ENCODE measurements at regions not wholly inside any gene's neighbourhood (a gene's known extent, or its start where the extent isn't known, plus 50 kb on each side); places are given as distances from the start of the nearest gene placed in this dataset.

GRCh38 chr12:113766131-113766878, 199.8 kb downstream of the RBM19 start:
- DNase-seq (ENCODE audit: low read depth in 3 of 3, low spot score in 2 of 3), result no peak

GRCh38 chr12:113764661-113765060, 201.5 kb downstream of the RBM19 start:
- no peak for DNase-seq (ENCODE audit: low read depth in 3 of 3, low spot score in 2 of 3)

GRCh38 chr12:113762882-113763816, 203.0 kb downstream of the RBM19 start:
- no peak for DNase-seq (ENCODE audit: low read depth in 3 of 3, low spot score in 2 of 3)

- DNase-seq (ENCODE audit: low read depth in 3 of 3, low spot score in 2 of 3), result no peak
Measured at GRCh38 chr12:113762155-113762881, 203.8 kb downstream of the RBM19 start.

GRCh38 chr12:113759135-113759534, 207.0 kb downstream of the RBM19 start:
- DNase-seq (ENCODE audit: low read depth in 3 of 3, low spot score in 2 of 3), result no peak

- DNase-seq (ENCODE audit: low read depth in 3 of 3, low spot score in 2 of 3), result no peak
Measured at GRCh38 chr12:113758165-113758924, 207.8 kb downstream of the RBM19 start.

GRCh38 chr12:113757221-113758002, 208.7 kb downstream of the RBM19 start:
- no peak for DNase-seq (ENCODE audit: low read depth in 3 of 3, low spot score in 2 of 3)

- no peak for DNase-seq (ENCODE audit: low read depth in 3 of 3, low spot score in 2 of 3)
Measured at GRCh38 chr12:113756609-113757008, 209.5 kb downstream of the RBM19 start.

GRCh38 chr12:113755098-113755497, 211.0 kb downstream of the RBM19 start:
- no peak for DNase-seq (ENCODE audit: low read depth in 3 of 3, low spot score in 2 of 3)

- DNase-seq (ENCODE audit: low read depth in 3 of 3, low spot score in 2 of 3), result no peak
Measured at GRCh38 chr12:113751513-113751912, 214.6 kb downstream of the RBM19 start.

GRCh38 chr12:113749433-113749815, 216.7 kb downstream of the RBM19 start:
- no peak for DNase-seq (ENCODE audit: low read depth in 3 of 3, low spot score in 2 of 3)

- DNase-seq (ENCODE audit: low read depth in 3 of 3, low spot score in 2 of 3), result no peak
Measured at GRCh38 chr12:113748707-113749432, 217.3 kb downstream of the RBM19 start.

GRCh38 chr12:113747017-113747416, 219.1 kb downstream of the RBM19 start:
- no peak for DNase-seq (ENCODE audit: low read depth in 3 of 3, low spot score in 2 of 3)

- DNase-seq (ENCODE audit: low read depth in 3 of 3, low spot score in 2 of 3), result no peak
Measured at GRCh38 chr12:113744802-113745395, 221.2 kb downstream of the RBM19 start.

- DNase-seq (ENCODE audit: low read depth in 3 of 3, low spot score in 2 of 3), result no peak
Measured at GRCh38 chr12:113742801-113743200, 223.3 kb downstream of the RBM19 start.

GRCh38 chr12:113740699-113741098, 225.4 kb downstream of the RBM19 start:
- DNase-seq (ENCODE audit: low read depth in 3 of 3, low spot score in 2 of 3), result no peak

- DNase-seq (ENCODE audit: low read depth in 3 of 3, low spot score in 2 of 3), result no peak
Measured at GRCh38 chr12:113735131-113735530, 231.0 kb downstream of the RBM19 start.

GRCh38 chr12:113734503-113734902, 231.6 kb downstream of the RBM19 start:
- DNase-seq (ENCODE audit: low read depth in 3 of 3, low spot score in 2 of 3), result no peak

- DNase-seq (ENCODE audit: low read depth in 3 of 3, low spot score in 2 of 3), result no peak
Measured at GRCh38 chr12:113732916-113733315, 233.2 kb downstream of the RBM19 start.
